Ishikawa (cell line): ENCODE measurements at regions not wholly inside any gene's neighbourhood (a gene's known extent, or its start where the extent isn't known, plus 50 kb on each side); places are given as distances from the start of the nearest gene placed in this dataset.

Experiments
- CEBPB ChIP-seq: IDR thresholded peaks from 2 replicates; pipeline ENCODE4 v1.6.1; 2012
- CREB1 ChIP-seq: IDR thresholded peaks from 2 replicates; pipeline ENCODE4 v1.6.1; 2012; ENCODE audit warnings: low read depth
- EGR1 ChIP-seq: IDR thresholded peaks from 2 replicates; pipeline ENCODE4 v1.6.1; 2012
- EP300 ChIP-seq: IDR thresholded peaks from 2 replicates; pipeline ENCODE4 v1.6.1; 2012; ENCODE audit warnings: borderline replicate concordance
- FOXM1 ChIP-seq: IDR thresholded peaks from 2 replicates; pipeline ENCODE4 v1.6.1; 2012; ENCODE audit warnings: low read depth, borderline replicate concordance
- NFIC ChIP-seq: IDR thresholded peaks from 2 replicates; pipeline ENCODE4 v1.6.1; 2012
- RAD21 ChIP-seq: IDR thresholded peaks from 2 replicates; pipeline ENCODE4 v1.6.1; 2012; ENCODE audit warnings: low read depth
- REST ChIP-seq: IDR thresholded peaks from 2 replicates; pipeline ENCODE4 v1.6.1; 2012; ENCODE audit warnings: low read depth, mild to moderate bottlenecking
- TAF1 ChIP-seq: IDR thresholded peaks from 2 replicates; pipeline ENCODE4 v1.6.1; 2012; ENCODE audit warnings: low read depth, mild to moderate bottlenecking
- TCF12 ChIP-seq: IDR thresholded peaks from 2 replicates; pipeline ENCODE4 v1.6.1; 2012; ENCODE audit warnings: low read depth
- TEAD4 ChIP-seq: IDR thresholded peaks from 2 replicates; pipeline ENCODE4 v1.6.1; 2012
- YY1 ChIP-seq: IDR thresholded peaks from 2 replicates; pipeline ENCODE4 v1.6.1; 2012; ENCODE audit warnings: low read depth
- ZBTB7A ChIP-seq: IDR thresholded peaks from 2 replicates; pipeline ENCODE4 v1.6.1; 2012; ENCODE audit warnings: low read depth
- TF ChIP-seq, protein P1 (sequence below): IDR thresholded peaks from 2 replicates; pipeline ENCODE4 v1.6.1; 2012
- TF ChIP-seq, protein P2 (sequence below): IDR thresholded peaks from 2 replicates; pipeline ENCODE4 v1.6.1; 2012

- no peak for TF ChIP-seq TCF12
- TF ChIP-seq, protein P1, sequence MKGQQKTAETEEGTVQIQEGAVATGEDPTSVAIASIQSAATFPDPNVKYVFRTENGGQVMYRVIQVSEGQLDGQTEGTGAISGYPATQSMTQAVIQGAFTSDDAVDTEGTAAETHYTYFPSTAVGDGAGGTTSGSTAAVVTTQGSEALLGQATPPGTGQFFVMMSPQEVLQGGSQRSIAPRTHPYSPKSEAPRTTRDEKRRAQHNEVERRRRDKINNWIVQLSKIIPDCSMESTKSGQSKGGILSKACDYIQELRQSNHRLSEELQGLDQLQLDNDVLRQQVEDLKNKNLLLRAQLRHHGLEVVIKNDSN, result no peak
- TF ChIP-seq CREB1, result no peak
- no peak for TF ChIP-seq TEAD4
- no peak for TF ChIP-seq RAD21
- no peak for TF ChIP-seq YY1
- TF ChIP-seq EGR1, result no peak
Measured at GRCh38 chr2:215638687-215639086, 202.8 kb upstream of the FN1 start.

DNA sequence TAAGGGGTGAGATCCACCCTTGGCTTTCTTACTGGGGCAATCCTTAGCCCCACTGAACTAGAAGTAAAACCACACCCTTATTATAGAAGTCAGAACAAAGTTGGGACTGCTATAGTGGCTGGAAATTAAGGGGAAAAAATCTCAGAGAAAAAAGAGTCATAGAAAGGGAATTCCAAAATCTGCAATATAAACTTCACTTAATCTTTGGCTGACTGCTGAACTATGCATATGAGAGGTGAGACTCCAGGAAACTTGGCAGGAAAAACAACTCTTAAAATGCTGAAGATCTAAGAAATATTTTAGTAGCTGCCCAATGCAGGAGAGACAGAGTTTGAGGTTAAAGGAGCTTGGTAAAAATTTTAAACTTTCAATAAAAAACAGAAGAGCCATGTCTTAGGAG is 201.8 kb upstream of the FN1 start:
- TF ChIP-seq EP300, result no peak

DNA sequence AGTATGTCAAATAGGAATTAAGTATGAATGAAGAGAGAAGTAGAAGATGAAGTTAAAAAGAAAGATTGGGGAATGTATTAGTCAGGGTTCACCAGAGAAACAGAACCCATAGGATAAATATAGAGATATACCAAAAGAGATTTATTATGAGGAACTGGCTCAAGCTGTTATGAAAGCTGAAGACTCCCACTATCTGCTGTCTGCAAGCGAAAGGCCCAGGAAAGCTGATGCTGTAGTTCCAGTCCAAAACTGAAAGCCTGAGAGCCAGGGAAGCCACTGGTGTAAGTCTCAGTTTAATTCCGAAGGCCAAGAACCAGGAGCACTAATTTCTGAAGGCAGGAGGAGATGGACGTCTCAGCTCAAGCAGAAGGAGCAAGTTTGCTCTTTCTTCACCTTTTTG is 200.9 kb upstream of the FN1 start:
- no peak for TF ChIP-seq TCF12

- no peak for TF ChIP-seq CEBPB
- TF ChIP-seq EP300, result no peak
- no peak for TF ChIP-seq ZBTB7A
- TF ChIP-seq NFIC, result no peak
- TF ChIP-seq FOXM1, result no peak
- no peak for TF ChIP-seq YY1
- TF ChIP-seq CREB1, result no peak
- no peak for TF ChIP-seq REST
- no peak for TF ChIP-seq EGR1
- TF ChIP-seq, protein P2, sequence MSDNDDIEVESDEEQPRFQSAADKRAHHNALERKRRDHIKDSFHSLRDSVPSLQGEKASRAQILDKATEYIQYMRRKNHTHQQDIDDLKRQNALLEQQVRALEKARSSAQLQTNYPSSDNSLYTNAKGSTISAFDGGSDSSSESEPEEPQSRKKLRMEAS, result no peak
- TF ChIP-seq TAF1, result no peak
- TF ChIP-seq RAD21, result no peak
- TF ChIP-seq, protein P1, result no peak
- TF ChIP-seq TCF12, result no peak
Measured at GRCh38 chr2:215635788-215636139, 199.9 kb upstream of the FN1 start.

DNA sequence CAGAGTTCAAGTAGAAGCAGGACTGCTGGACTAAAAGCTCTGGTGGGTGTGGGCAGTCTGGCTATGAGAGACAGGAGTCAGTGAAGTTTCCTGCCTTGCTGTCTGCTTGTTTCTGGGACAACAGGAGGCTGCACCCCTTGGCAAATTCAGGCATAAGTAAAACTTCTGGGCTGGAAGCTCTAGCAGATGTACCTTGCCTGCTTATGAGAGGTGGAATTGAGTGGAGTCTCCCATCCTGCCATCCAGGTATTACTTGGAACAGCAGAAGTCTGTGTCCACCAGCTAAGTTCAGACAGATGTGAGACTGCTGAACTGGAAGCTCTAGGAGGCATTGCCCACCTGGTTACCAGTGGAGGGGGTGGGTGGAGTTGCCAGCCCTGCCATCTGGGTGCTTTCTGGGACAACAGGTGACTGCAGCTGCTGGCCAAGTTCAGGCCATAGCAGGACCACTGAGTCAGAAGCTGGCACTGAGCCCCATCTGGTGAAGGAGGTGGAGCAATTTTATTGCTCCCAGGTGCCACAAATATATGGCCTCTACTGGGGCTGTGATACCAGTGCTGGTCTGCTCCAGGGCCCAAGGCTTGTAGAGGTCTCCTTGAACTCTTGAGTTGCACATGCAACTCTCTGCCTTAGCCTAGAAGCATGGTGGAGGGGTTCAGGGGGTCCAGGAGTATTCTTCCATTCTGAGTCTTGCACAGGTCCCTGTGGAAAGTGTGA is 199.4 kb upstream of the FN1 start:
- TF ChIP-seq REST (no peak), YY1 (no peak), RAD21 (no peak), EGR1 (no peak), NFIC (no peak), CREB1 (no peak)
- TF ChIP-seq, protein P1, result no peak

DNA sequence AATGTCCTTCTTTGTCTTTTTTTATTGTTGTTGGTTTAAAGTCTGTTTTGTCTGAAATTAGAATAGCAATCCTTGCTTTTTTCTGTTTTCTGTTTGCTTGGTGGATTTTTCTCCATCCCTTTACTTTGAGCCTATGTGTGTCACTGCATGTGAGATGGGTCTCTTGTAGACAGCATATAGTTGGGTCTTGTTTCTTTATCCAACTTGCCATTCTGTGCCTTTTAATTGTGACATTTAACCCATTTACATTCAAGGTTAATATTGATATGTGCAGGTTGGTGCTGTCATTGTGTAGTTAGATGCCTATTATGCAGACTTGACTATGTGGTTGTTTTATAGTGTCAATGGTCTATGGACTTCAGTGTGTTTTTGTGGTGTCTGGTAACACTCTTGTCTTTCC is 197.5 kb upstream of the FN1 start:
- TF ChIP-seq FOXM1 (no peak), EP300 (no peak), TCF12 (no peak), CEBPB (no peak), REST (no peak), NFIC (no peak), YY1 (no peak), ZBTB7A (no peak), TEAD4 (no peak), EGR1 (no peak), CREB1 (no peak), RAD21 (no peak), TAF1 (no peak)
- TF ChIP-seq, protein P1, result no peak
- TF ChIP-seq, protein P2, result no peak
